ENCODE measurements at regions not wholly inside any gene's neighbourhood (a gene's known extent, or its start where the extent isn't known, plus 50 kb on each side); places are given as distances from the start of the nearest gene placed in this dataset.

DNA sequence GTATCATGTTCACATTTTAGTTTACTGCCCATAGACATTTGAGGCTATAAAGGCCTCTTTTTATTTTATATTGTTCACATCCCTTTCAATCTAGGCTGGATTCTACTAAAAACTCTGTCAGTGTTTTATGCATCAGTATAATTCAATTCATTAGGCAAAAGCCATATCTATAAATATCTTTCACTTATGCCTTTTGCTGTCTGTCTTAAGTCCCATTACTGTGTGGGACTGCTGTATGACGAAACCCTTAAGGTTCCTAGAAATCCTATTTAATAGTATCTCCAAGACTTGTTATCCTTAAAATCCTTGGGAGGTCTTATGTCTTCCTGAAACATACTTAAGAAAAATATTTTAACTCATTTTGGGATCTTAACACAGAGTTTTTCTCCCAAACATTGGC is 139.2 kb downstream of the HGF start:
- TF ChIP-seq, protein P1, sequence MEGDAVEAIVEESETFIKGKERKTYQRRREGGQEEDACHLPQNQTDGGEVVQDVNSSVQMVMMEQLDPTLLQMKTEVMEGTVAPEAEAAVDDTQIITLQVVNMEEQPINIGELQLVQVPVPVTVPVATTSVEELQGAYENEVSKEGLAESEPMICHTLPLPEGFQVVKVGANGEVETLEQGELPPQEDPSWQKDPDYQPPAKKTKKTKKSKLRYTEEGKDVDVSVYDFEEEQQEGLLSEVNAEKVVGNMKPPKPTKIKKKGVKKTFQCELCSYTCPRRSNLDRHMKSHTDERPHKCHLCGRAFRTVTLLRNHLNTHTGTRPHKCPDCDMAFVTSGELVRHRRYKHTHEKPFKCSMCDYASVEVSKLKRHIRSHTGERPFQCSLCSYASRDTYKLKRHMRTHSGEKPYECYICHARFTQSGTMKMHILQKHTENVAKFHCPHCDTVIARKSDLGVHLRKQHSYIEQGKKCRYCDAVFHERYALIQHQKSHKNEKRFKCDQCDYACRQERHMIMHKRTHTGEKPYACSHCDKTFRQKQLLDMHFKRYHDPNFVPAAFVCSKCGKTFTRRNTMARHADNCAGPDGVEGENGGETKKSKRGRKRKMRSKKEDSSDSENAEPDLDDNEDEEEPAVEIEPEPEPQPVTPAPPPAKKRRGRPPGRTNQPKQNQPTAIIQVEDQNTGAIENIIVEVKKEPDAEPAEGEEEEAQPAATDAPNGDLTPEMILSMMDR (IDR thresholded peaks at IDR 0.05) = no peak
- no peak for TF ChIP-seq POLR2AphosphoS5 (IDR thresholded peaks at IDR 0.05; ENCODE audit: insufficient read depth in 1 of 2, low read depth in 1 of 2)
